ENCODE measurements at regions not wholly inside any gene's neighbourhood (a gene's known extent, or its start where the extent isn't known, plus 50 kb on each side); places are given as distances from the start of the nearest gene placed in this dataset.

DNA sequence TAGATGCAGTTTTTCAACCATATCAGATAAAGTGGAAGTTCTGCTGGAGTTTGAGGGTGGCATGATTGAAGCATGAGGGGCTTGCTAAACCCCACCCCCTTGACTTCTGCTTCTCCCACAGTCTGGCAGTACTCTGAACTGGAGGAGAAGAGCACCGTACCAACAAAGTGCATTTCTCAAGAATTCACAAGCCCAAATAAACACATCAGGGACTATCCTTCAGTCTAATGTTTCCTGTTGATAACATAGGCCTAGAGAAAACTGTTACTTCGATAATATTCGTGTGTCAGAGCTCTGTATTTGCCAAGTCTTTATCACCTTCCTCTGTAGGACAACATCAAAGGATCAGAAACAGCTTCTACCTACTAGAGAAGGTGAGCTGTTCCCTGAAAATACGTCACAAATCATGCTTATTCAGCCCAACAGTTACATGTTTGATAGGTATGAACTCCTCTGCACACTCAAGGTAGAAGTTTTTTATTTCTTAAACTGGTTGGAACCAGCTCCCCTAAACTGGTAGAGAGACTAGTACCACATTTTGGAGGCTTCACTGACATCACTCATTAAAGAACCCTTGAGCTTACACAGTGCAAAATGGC is 117.8 kb upstream of the PRNP start:
- TF ChIP-seq, protein P1, sequence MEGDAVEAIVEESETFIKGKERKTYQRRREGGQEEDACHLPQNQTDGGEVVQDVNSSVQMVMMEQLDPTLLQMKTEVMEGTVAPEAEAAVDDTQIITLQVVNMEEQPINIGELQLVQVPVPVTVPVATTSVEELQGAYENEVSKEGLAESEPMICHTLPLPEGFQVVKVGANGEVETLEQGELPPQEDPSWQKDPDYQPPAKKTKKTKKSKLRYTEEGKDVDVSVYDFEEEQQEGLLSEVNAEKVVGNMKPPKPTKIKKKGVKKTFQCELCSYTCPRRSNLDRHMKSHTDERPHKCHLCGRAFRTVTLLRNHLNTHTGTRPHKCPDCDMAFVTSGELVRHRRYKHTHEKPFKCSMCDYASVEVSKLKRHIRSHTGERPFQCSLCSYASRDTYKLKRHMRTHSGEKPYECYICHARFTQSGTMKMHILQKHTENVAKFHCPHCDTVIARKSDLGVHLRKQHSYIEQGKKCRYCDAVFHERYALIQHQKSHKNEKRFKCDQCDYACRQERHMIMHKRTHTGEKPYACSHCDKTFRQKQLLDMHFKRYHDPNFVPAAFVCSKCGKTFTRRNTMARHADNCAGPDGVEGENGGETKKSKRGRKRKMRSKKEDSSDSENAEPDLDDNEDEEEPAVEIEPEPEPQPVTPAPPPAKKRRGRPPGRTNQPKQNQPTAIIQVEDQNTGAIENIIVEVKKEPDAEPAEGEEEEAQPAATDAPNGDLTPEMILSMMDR (IDR thresholded peaks at IDR 0.05): no peak
- TF ChIP-seq POLR2A (IDR thresholded peaks at IDR 0.05): no peak

Measured in uterus (tissue), 2 donors.